ENCODE measurements at regions not wholly inside any gene's neighbourhood (a gene's known extent, or its start where the extent isn't known, plus 50 kb on each side); places are given as distances from the start of the nearest gene placed in this dataset.

GRCh38 chr2:210795506-210795905 lies 239.1 kb downstream of the CPS1 start:
- no peaks in the 10 kb centered on the region for H3F3A ChIP-seq (ENCODE audit: low read depth)
- H3K9me3 ChIP-seq (ENCODE audit: low read depth), result no peaks in the 10 kb centered on the region
- TF ChIP-seq CTCF (IDR thresholded peaks at IDR 0.05) (no peak), EZH2phosphoT487 (IDR thresholded peaks at IDR 0.05) (no peak), EZH2 (IDR thresholded peaks at IDR 0.05) (no peak)
- no peak overlapping the region for H3K4me2 ChIP-seq
- H3K27me3 ChIP-seq, result no peaks in the 10 kb centered on the region
- no peak overlapping the region for H3K9ac ChIP-seq
- no peak overlapping the region for H3K27ac ChIP-seq
- H3K27me3 Mint-ChIP-seq (ENCODE audit: insufficient read depth, low read depth), result no peaks in the 10 kb centered on the region
- no peaks in the 10 kb centered on the region for H3K36me3 ChIP-seq
- H3K4me1 Mint-ChIP-seq, result no peaks in the 10 kb centered on the region
- H3K4me3 ChIP-seq, result no peak overlapping the region
- H3K79me2 ChIP-seq (ENCODE audit: low read depth), result no peaks in the 10 kb centered on the region
- H3K4me1 ChIP-seq, result no peaks in the 10 kb centered on the region
- H4K20me1 ChIP-seq (ENCODE audit: low read depth), result no peaks in the 10 kb centered on the region
- no peak overlapping the region for H3K27ac Mint-ChIP-seq
- no peak overlapping the region for H2AFZ ChIP-seq (replicated peaks)
- DNase-seq (ENCODE audit: low spot score), result peak; percentile 9
- no peaks in the 10 kb centered on the region for H3K36me3 Mint-ChIP-seq
- H3K4me3 Mint-ChIP-seq, result no peak overlapping the region
- no peaks in the 10 kb centered on the region for H3K9me3 Mint-ChIP-seq

- no peaks in the 10 kb centered on the region for H3F3A ChIP-seq (ENCODE audit: low read depth)
- H3K27ac ChIP-seq, result no peak overlapping the region
- H3K4me3 Mint-ChIP-seq, result no peak overlapping the region
- no peak for DNase-seq (ENCODE audit: low spot score)
- no peak overlapping the region for H3K27ac Mint-ChIP-seq
- no peaks in the 10 kb centered on the region for H3K36me3 Mint-ChIP-seq
- H3K4me3 ChIP-seq, result no peak overlapping the region
- no peak overlapping the region for H3K4me2 ChIP-seq
- no peak for TF ChIP-seq EZH2 (IDR thresholded peaks at IDR 0.05)
- no peak for TF ChIP-seq EZH2phosphoT487 (IDR thresholded peaks at IDR 0.05)
- no peak for TF ChIP-seq CTCF (IDR thresholded peaks at IDR 0.05)
- H3K27me3 ChIP-seq, result no peaks in the 10 kb centered on the region
- H2AFZ ChIP-seq (replicated peaks), result no peak overlapping the region
- no peaks in the 10 kb centered on the region for H3K36me3 ChIP-seq
- no peaks in the 10 kb centered on the region for H3K4me1 ChIP-seq
- no peaks in the 10 kb centered on the region for H3K79me2 ChIP-seq (ENCODE audit: low read depth)
- H3K4me1 Mint-ChIP-seq, result no peaks in the 10 kb centered on the region
- no peaks in the 10 kb centered on the region for H3K9me3 Mint-ChIP-seq
- no peaks in the 10 kb centered on the region for H3K27me3 Mint-ChIP-seq (ENCODE audit: insufficient read depth, low read depth)
- no peaks in the 10 kb centered on the region for H4K20me1 ChIP-seq (ENCODE audit: low read depth)
- H3K9me3 ChIP-seq (ENCODE audit: low read depth), result no peaks in the 10 kb centered on the region
- no peak overlapping the region for H3K9ac ChIP-seq
Measured at GRCh38 chr2:210798180-210798579, 241.8 kb downstream of the CPS1 start.

GRCh38 chr2:210814251-210815025 lies 258.0 kb downstream of the CPS1 start:
- no peaks in the 10 kb centered on the region for H3K4me1 ChIP-seq
- H3K9ac ChIP-seq, result no peak overlapping the region
- H4K20me1 ChIP-seq (ENCODE audit: low read depth), result no peaks in the 10 kb centered on the region
- no peaks in the 10 kb centered on the region for H3K27me3 ChIP-seq
- H3K9me3 ChIP-seq (ENCODE audit: low read depth), result no peaks in the 10 kb centered on the region
- H3K4me3 ChIP-seq, result no peak overlapping the region
- peaks cover 3% of the 10 kb centered on the region for H3K9me3 Mint-ChIP-seq
- H2AFZ ChIP-seq (replicated peaks), result no peak overlapping the region
- DNase-seq (ENCODE audit: low spot score), result no peak
- no peak for TF ChIP-seq EZH2phosphoT487 (IDR thresholded peaks at IDR 0.05)
- TF ChIP-seq CTCF (IDR thresholded peaks at IDR 0.05), result no peak
- TF ChIP-seq EZH2 (IDR thresholded peaks at IDR 0.05), result no peak
- no peaks in the 10 kb centered on the region for H3K36me3 ChIP-seq
- no peak overlapping the region for H3K27ac Mint-ChIP-seq
- H3K4me1 Mint-ChIP-seq, result no peaks in the 10 kb centered on the region
- no peaks in the 10 kb centered on the region for H3K79me2 ChIP-seq (ENCODE audit: low read depth)
- H3F3A ChIP-seq (ENCODE audit: low read depth), result no peaks in the 10 kb centered on the region
- H3K4me2 ChIP-seq, result no peak overlapping the region
- no peak overlapping the region for H3K27ac ChIP-seq
- no peaks in the 10 kb centered on the region for H3K27me3 Mint-ChIP-seq (ENCODE audit: insufficient read depth, low read depth)
- no peaks in the 10 kb centered on the region for H3K36me3 Mint-ChIP-seq
- H3K4me3 Mint-ChIP-seq, result no peak overlapping the region
